K562 (cell line): ENCODE measurements at regions not wholly inside any gene's neighbourhood (a gene's known extent, or its start where the extent isn't known, plus 50 kb on each side); places are given as distances from the start of the nearest gene placed in this dataset.

Source experiments
- CBX5 ChIP-seq: IDR thresholded peaks from 2 replicates; pipeline ENCODE4 v1.6.1; 2014; ENCODE audit warnings: low read depth, borderline replicate concordance
- CREM ChIP-seq: IDR thresholded peaks from 2 replicates; pipeline ENCODE4 v1.6.1; 2014; ENCODE audit warnings: antibody characterized with exemption, low read depth
- ELF1 ChIP-seq: fragments of 200-800 bp; sonication (Bioruptor generic); IDR thresholded peaks from 2 replicates; pipeline ENCODE4 v1.6.1; 2016; ENCODE audit warnings: missing genetic modification characterization, missing compliant biosample characterization
- POLR2A ChIP-seq: fragments of 450-650 bp; conservative IDR thresholded peaks from 2 replicates; pipeline ENCODE4 v1.6.1; 2016
- RBFOX2 ChIP-seq: fragments of 200-400 bp; formaldehyde crosslinking; IDR thresholded peaks from 2 replicates; pipeline ENCODE4 v1.6.1; 2017; ENCODE audit warnings: low read depth, mild to moderate bottlenecking, low read length, moderate library complexity
- RBM14 ChIP-seq: fragments of 200-400 bp; formaldehyde crosslinking; IDR thresholded peaks from 2 replicates; pipeline ENCODE4 v1.6.1; 2018; ENCODE audit warnings: low read depth, mild to moderate bottlenecking, low read length, moderate library complexity, borderline replicate concordance; ENCODE audit not compliant: insufficient read depth
- SIN3A ChIP-seq, 2 experiments: fragments of 150-350 bp in 1 of 2; IDR thresholded peaks; 2 replicates each; pipeline ENCODE4 v1.6.1; 2011 to 2016; ENCODE audit warnings: borderline replicate concordance in 2 of 2, low read depth in 2 of 2, low read length in 2 of 2, mild to moderate bottlenecking in 2 of 2, moderate library complexity in 2 of 2; ENCODE audit not compliant: control insufficient read depth in 1 of 2
- TF ChIP-seq, protein P1 (sequence below): sonication (generic); formaldehyde crosslinking; IDR thresholded peaks from 2 replicates; pipeline ENCODE4 v1.8.0; 2022; ENCODE audit warnings: mild to moderate bottlenecking, low read depth, missing genetic modification reagents
- TF ChIP-seq, protein P2 (sequence below), 2 experiments: fragments of 450-650 bp in 1 of 2; sonication (generic) in 1 of 2; formaldehyde crosslinking; conservative IDR thresholded peaks; 2 replicates each; pipeline versions ENCODE4 v1.4.0 to v1.8.1; 2020 to 2022; ENCODE audit warnings: mild to moderate bottlenecking in 1 of 2, missing genetic modification reagents in 1 of 2

DNA sequence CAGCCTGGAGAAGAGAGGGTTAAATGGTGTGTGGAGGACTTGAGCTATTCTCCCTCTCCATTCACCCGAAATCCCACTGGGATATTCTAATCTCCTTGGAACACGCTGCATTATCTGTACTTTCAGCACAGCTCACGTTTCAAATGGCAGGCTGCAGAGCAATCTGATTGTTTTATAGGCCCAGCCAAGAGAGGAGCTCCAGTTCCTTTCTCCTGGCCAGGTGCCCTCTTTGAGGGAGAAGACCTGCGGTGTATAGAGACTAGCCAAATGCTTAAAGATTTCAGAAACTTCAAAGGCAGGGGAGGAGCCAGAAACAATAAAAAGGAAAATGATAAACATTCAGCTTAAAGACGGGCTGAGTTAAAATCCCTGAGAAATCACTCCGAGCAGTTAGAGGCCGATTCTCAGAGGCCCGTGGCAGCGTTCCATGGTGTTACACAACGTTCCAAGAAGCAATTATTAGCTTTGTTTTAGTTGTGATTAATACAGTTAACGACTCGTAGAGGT lies 564.0 kb upstream of the KLF4 start:
- TF ChIP-seq ELF1 (tag) (no peak), CREM (no peak), SIN3A (IDR thresholded peaks at IDR 0.05; ENCODE audit: borderline replicate concordance in 2 of 2, control insufficient read depth in 1 of 2, low read depth in 2 of 2, low read length in 2 of 2) (no peak), RBM14 (no peak), RBFOX2 (no peak), CBX5 (no peak), POLR2A (no peak)
- TF ChIP-seq, protein P1, sequence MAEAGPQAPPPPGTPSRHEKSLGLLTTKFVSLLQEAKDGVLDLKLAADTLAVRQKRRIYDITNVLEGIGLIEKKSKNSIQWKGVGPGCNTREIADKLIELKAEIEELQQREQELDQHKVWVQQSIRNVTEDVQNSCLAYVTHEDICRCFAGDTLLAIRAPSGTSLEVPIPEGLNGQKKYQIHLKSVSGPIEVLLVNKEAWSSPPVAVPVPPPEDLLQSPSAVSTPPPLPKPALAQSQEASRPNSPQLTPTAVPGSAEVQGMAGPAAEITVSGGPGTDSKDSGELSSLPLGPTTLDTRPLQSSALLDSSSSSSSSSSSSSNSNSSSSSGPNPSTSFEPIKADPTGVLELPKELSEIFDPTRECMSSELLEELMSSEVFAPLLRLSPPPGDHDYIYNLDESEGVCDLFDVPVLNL (CRISPR knock-in tag): no peak
- TF ChIP-seq, protein P2, sequence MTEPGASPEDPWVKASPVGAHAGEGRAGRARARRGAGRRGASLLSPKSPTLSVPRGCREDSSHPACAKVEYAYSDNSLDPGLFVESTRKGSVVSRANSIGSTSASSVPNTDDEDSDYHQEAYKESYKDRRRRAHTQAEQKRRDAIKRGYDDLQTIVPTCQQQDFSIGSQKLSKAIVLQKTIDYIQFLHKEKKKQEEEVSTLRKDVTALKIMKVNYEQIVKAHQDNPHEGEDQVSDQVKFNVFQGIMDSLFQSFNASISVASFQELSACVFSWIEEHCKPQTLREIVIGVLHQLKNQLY (CRISPR knock-in tag; conservative IDR thresholded peaks at IDR 0.05): no peak
